Uterus (tissue), 2 donors: ENCODE measurements at regions not wholly inside any gene's neighbourhood (a gene's known extent, or its start where the extent isn't known, plus 50 kb on each side); places are given as distances from the start of the nearest gene placed in this dataset.

Experiments used
- POLR2A ChIP-seq, 2 donors: fragments of 450-650 bp; IDR thresholded peaks; one replicate each; pipeline ENCODE4 v1.6.1; 2016; ENCODE audit warnings: antibody characterized with exemption in 2 of 2, mild to moderate bottlenecking in 1 of 2, moderate library complexity in 1 of 2
- TF ChIP-seq, protein P1 (sequence below), 4 experiments: fragments of 200-600 bp in 2 of 4; fragments of 450-650 bp in 2 of 4; sonication (generic) in 2 of 4; IDR thresholded peaks; one replicate each; pipeline ENCODE4 v1.5.1; 2016 to 2019; ENCODE audit warnings: antibody characterized with exemption in 4 of 4, mild to moderate bottlenecking in 2 of 4, moderate library complexity in 1 of 4

DNA sequence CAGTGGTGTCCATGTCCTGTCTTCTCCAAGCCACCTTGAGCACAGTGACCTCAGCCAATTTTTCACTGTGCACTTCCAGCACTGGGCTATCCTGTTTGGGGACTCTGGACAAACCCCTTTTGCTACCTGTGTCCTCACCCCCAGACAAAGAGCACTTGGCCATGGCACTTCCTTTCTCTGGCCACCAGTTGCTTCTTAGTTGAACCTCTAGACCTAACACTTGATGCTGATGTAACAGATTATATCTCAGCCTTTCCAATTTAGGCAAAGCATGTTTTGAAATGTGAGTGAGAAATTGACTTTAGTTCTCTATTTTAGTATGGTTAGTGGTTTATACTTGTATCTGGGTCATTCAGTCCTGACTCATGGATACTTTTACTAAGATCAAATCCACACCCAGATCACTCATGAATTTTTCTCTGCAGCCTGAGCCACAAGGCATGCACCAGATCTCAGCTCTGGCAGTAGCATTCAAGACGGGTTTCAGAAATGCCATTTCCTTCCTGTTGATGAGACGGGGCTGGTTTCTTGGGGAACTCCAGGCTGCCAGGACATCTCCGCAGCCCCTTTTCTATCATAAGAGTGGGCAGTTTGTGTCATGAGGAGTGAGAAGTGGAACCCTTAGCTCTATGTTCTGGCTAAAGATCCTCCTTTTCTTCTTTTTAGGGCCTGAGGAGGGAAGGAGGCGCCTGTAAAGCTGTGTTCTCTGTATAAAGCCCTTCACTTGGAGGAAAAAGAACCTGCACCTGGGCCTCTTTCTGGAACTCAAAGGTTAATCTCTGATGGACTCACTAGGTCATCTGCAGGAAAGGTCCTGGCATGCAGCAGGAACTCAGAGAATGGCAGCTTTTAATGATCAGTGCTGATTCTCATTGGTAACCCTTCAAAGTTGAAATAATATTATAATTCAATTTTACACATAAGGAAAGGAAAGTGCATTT is 185.6 kb upstream of the TENM4 start:
- TF ChIP-seq, protein P1, sequence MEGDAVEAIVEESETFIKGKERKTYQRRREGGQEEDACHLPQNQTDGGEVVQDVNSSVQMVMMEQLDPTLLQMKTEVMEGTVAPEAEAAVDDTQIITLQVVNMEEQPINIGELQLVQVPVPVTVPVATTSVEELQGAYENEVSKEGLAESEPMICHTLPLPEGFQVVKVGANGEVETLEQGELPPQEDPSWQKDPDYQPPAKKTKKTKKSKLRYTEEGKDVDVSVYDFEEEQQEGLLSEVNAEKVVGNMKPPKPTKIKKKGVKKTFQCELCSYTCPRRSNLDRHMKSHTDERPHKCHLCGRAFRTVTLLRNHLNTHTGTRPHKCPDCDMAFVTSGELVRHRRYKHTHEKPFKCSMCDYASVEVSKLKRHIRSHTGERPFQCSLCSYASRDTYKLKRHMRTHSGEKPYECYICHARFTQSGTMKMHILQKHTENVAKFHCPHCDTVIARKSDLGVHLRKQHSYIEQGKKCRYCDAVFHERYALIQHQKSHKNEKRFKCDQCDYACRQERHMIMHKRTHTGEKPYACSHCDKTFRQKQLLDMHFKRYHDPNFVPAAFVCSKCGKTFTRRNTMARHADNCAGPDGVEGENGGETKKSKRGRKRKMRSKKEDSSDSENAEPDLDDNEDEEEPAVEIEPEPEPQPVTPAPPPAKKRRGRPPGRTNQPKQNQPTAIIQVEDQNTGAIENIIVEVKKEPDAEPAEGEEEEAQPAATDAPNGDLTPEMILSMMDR (IDR thresholded peaks at IDR 0.05): no peak
- no peak for TF ChIP-seq POLR2A (IDR thresholded peaks at IDR 0.05)
